ENCODE measurements at regions not wholly inside any gene's neighbourhood (a gene's known extent, or its start where the extent isn't known, plus 50 kb on each side); places are given as distances from the start of the nearest gene placed in this dataset.

DNA sequence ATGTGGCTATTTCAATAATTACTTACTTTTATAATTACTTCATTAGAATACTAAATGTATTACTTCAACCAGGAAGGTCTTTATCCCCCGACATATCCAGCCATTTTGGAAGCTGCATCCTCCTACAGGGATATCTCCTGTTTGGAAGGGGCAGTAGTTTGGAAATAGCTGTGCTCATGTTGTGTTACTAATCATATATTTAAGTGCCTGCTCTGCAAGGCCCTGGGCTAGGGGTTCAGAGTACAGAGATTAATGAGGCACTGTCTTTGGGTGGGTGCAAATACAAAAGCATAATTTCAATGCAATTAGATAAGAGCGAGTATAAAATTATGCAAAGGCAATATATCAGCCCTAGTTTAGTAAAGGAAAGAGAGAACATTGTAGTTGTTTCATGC, 146.3 kb upstream of the RARB start:
- H3K9ac ChIP-seq (ENCODE audit: low read length in 5 of 5) = no peak overlapping the region
- H3K27me3 ChIP-seq (ENCODE audit: control insufficient read depth in 5 of 5, insufficient read depth in 4 of 5, low read length in 5 of 5) = no peaks in the 10 kb centered on the region
- no peak overlapping the region for H3K4me3 ChIP-seq (ENCODE audit: low read depth in 1 of 5, low read length in 5 of 5)
- no peaks in the 10 kb centered on the region for H3K36me3 ChIP-seq (ENCODE audit: control insufficient read depth in 5 of 5, insufficient read depth in 5 of 5, low read length in 5 of 5)
- H3K4me1 ChIP-seq (ENCODE audit: control insufficient read depth in 5 of 5, insufficient read depth in 5 of 5, low read length in 5 of 5) = no peaks in the 10 kb centered on the region
- H3K27ac ChIP-seq (ENCODE audit: low read depth, low read length) = no peak overlapping the region
- no peaks in the 10 kb centered on the region for H3K9me3 ChIP-seq (ENCODE audit: control insufficient read depth in 5 of 5, low read length in 5 of 5)

- Histone ChIP-seq H3K36me3 (ENCODE audit: control insufficient read depth in 5 of 5, insufficient read depth in 5 of 5, low read length in 5 of 5) (no peaks in the 10 kb centered on the region), H3K4me3 (ENCODE audit: low read depth in 1 of 5, low read length in 5 of 5) (no peak overlapping the region), H3K4me1 (ENCODE audit: control insufficient read depth in 5 of 5, insufficient read depth in 5 of 5, low read length in 5 of 5) (no peaks in the 10 kb centered on the region), H3K9ac (ENCODE audit: low read length in 5 of 5) (no peak overlapping the region), H3K9me3 (ENCODE audit: control insufficient read depth in 5 of 5, low read length in 5 of 5) (no peaks in the 10 kb centered on the region), H3K27ac (ENCODE audit: low read depth, low read length) (no peak overlapping the region), H3K27me3 (ENCODE audit: control insufficient read depth in 5 of 5, insufficient read depth in 4 of 5, low read length in 5 of 5) (no peaks in the 10 kb centered on the region)
Measured at GRCh38 chr3:25283613-25284012, 144.4 kb upstream of the RARB start.

GRCh38 chr3:25284249-25284648, 143.8 kb upstream of the RARB start:
- Histone ChIP-seq H3K4me1 (ENCODE audit: control insufficient read depth in 5 of 5, insufficient read depth in 5 of 5, low read length in 5 of 5) (no peaks in the 10 kb centered on the region), H3K27ac (ENCODE audit: low read depth, low read length) (no peak overlapping the region), H3K9ac (ENCODE audit: low read length in 5 of 5) (no peak overlapping the region), H3K36me3 (ENCODE audit: control insufficient read depth in 5 of 5, insufficient read depth in 5 of 5, low read length in 5 of 5) (no peaks in the 10 kb centered on the region), H3K27me3 (ENCODE audit: control insufficient read depth in 5 of 5, insufficient read depth in 4 of 5, low read length in 5 of 5) (no peaks in the 10 kb centered on the region), H3K9me3 (ENCODE audit: control insufficient read depth in 5 of 5, low read length in 5 of 5) (no peaks in the 10 kb centered on the region), H3K4me3 (ENCODE audit: low read depth in 1 of 5, low read length in 5 of 5) (no peak overlapping the region)

GRCh38 chr3:25287291-25287884, 140.7 kb upstream of the RARB start:
- H3K9ac ChIP-seq (ENCODE audit: low read length in 5 of 5) = no peak overlapping the region
- H3K27me3 ChIP-seq (ENCODE audit: control insufficient read depth in 5 of 5, insufficient read depth in 4 of 5, low read length in 5 of 5) = no peaks in the 10 kb centered on the region
- H3K4me3 ChIP-seq (ENCODE audit: low read depth in 1 of 5, low read length in 5 of 5) = no peak overlapping the region
- H3K36me3 ChIP-seq (ENCODE audit: control insufficient read depth in 5 of 5, insufficient read depth in 5 of 5, low read length in 5 of 5) = no peaks in the 10 kb centered on the region
- H3K27ac ChIP-seq (ENCODE audit: low read depth, low read length) = no peak overlapping the region
- no peaks in the 10 kb centered on the region for H3K9me3 ChIP-seq (ENCODE audit: control insufficient read depth in 5 of 5, low read length in 5 of 5)
- no peaks in the 10 kb centered on the region for H3K4me1 ChIP-seq (ENCODE audit: control insufficient read depth in 5 of 5, insufficient read depth in 5 of 5, low read length in 5 of 5)

DNA sequence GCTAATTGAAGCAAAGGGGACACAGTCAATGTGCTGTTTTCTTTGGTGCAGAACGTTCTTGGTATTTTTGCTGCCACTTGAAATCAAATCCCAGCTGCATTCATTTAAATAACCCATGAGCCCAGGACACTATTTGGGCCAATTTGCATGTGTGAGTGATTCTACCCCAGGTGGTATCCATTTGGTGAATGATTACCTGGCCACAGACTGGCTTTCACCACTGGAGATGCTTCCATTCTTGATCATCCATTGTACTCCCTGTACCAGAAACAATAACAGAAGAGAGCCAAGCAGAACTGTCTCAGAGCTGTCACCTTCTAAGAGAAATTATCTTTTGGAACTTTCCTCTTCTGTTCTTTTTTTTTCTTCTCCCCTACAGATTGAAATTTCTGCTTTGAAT, 139.7 kb upstream of the RARB start:
- Histone ChIP-seq H3K9ac (ENCODE audit: low read length in 5 of 5) (no peak overlapping the region), H3K27me3 (ENCODE audit: control insufficient read depth in 5 of 5, insufficient read depth in 4 of 5, low read length in 5 of 5) (no peaks in the 10 kb centered on the region), H3K36me3 (ENCODE audit: control insufficient read depth in 5 of 5, insufficient read depth in 5 of 5, low read length in 5 of 5) (no peaks in the 10 kb centered on the region)

GRCh38 chr3:25289156-25289555, 138.9 kb upstream of the RARB start:
- H3K4me3 ChIP-seq (ENCODE audit: low read depth in 1 of 5, low read length in 5 of 5) = no peak overlapping the region
- no peak overlapping the region for H3K9ac ChIP-seq (ENCODE audit: low read length in 5 of 5)
- no peaks in the 10 kb centered on the region for H3K36me3 ChIP-seq (ENCODE audit: control insufficient read depth in 5 of 5, insufficient read depth in 5 of 5, low read length in 5 of 5)

More for the DNA sequence above, 139.7 kb upstream of the RARB start:
- Histone ChIP-seq H3K4me1 (ENCODE audit: control insufficient read depth in 5 of 5, insufficient read depth in 5 of 5, low read length in 5 of 5) (no peaks in the 10 kb centered on the region), H3K9me3 (ENCODE audit: control insufficient read depth in 5 of 5, low read length in 5 of 5) (no peaks in the 10 kb centered on the region), H3K4me3 (ENCODE audit: low read depth in 1 of 5, low read length in 5 of 5) (no peak overlapping the region), H3K27ac (ENCODE audit: low read depth, low read length) (no peak overlapping the region)

DNA sequence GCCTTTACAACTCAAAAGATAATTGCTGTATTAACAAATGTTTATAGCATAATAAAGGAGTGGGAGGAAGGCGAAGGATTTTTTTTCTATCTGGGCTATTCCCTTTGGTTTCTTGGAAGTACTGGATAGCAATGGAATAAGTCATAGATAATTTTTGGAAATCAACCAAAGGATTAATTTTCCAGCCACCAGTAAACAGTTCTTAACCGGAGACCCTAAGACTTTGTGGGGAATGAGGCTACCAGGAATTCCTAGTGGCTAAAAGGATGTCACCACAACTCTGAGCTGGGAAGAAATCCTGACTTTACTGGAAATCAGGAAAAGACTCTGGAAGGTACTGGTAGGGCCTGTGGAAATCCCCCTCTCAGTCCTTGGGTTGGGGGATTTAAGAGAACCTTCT, 138.4 kb upstream of the RARB start:
- no peak overlapping the region for H3K9ac ChIP-seq (ENCODE audit: low read length in 5 of 5)
- H3K36me3 ChIP-seq (ENCODE audit: control insufficient read depth in 5 of 5, insufficient read depth in 5 of 5, low read length in 5 of 5) = no peaks in the 10 kb centered on the region

More at GRCh38 chr3:25289156-25289555, 138.9 kb upstream of the RARB start:
- Histone ChIP-seq H3K4me1 (ENCODE audit: control insufficient read depth in 5 of 5, insufficient read depth in 5 of 5, low read length in 5 of 5) (no peaks in the 10 kb centered on the region), H3K9me3 (ENCODE audit: control insufficient read depth in 5 of 5, low read length in 5 of 5) (no peaks in the 10 kb centered on the region), H3K27ac (ENCODE audit: low read depth, low read length) (no peak overlapping the region), H3K27me3 (ENCODE audit: control insufficient read depth in 5 of 5, insufficient read depth in 4 of 5, low read length in 5 of 5) (no peaks in the 10 kb centered on the region)

DNA sequence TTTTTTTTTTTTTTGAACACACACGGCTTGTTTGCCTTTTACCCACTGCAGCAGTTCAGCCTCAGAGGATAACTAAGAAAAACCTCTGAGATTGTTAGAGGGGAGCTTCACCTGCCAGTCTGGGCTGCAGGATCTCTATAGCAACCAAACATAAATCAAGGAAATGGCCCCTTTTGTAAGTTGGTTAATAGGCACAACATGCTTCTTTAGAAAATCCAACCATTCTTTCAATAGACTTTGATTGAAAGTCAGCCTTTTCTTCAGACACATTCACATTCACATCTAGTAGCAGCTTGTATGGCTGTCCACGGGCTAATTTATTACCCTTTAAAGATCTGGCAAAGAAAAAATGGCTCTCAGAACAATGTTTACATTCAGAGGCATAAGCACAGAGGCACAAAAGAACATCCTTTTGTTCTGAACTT, 136.6 kb upstream of the RARB start:
- H3K9ac ChIP-seq (ENCODE audit: low read length in 5 of 5) = no peak overlapping the region
- no peaks in the 10 kb centered on the region for H3K36me3 ChIP-seq (ENCODE audit: control insufficient read depth in 5 of 5, insufficient read depth in 5 of 5, low read length in 5 of 5)
- H3K9me3 ChIP-seq (ENCODE audit: control insufficient read depth in 5 of 5, low read length in 5 of 5) = no peaks in the 10 kb centered on the region
- no peaks in the 10 kb centered on the region for H3K27me3 ChIP-seq (ENCODE audit: control insufficient read depth in 5 of 5, insufficient read depth in 4 of 5, low read length in 5 of 5)
- H3K4me1 ChIP-seq (ENCODE audit: control insufficient read depth in 5 of 5, insufficient read depth in 5 of 5, low read length in 5 of 5) = no peaks in the 10 kb centered on the region
- no peak overlapping the region for H3K27ac ChIP-seq (ENCODE audit: low read depth, low read length)
- no peak overlapping the region for H3K4me3 ChIP-seq (ENCODE audit: low read depth in 1 of 5, low read length in 5 of 5)

More for the DNA sequence above, 138.4 kb upstream of the RARB start:
- no peaks in the 10 kb centered on the region for H3K9me3 ChIP-seq (ENCODE audit: control insufficient read depth in 5 of 5, low read length in 5 of 5)
- H3K27me3 ChIP-seq (ENCODE audit: control insufficient read depth in 5 of 5, insufficient read depth in 4 of 5, low read length in 5 of 5) = no peaks in the 10 kb centered on the region
- no peaks in the 10 kb centered on the region for H3K4me1 ChIP-seq (ENCODE audit: control insufficient read depth in 5 of 5, insufficient read depth in 5 of 5, low read length in 5 of 5)
- no peak overlapping the region for H3K4me3 ChIP-seq (ENCODE audit: low read depth in 1 of 5, low read length in 5 of 5)
- no peak overlapping the region for H3K27ac ChIP-seq (ENCODE audit: low read depth, low read length)

GRCh38 chr3:25292036-25292435, 136.0 kb upstream of the RARB start:
- no peaks in the 10 kb centered on the region for H3K9me3 ChIP-seq (ENCODE audit: control insufficient read depth in 5 of 5, low read length in 5 of 5)
- H3K27ac ChIP-seq (ENCODE audit: low read depth, low read length) = no peak overlapping the region
- no peaks in the 10 kb centered on the region for H3K36me3 ChIP-seq (ENCODE audit: control insufficient read depth in 5 of 5, insufficient read depth in 5 of 5, low read length in 5 of 5)

GRCh38 chr3:25292595-25292994, 135.5 kb upstream of the RARB start:
- H3K27ac ChIP-seq (ENCODE audit: low read depth, low read length) = no peak overlapping the region
- H3K4me3 ChIP-seq (ENCODE audit: low read depth in 1 of 5, low read length in 5 of 5) = no peak overlapping the region

More at GRCh38 chr3:25292036-25292435, 136.0 kb upstream of the RARB start:
- Histone ChIP-seq H3K4me1 (ENCODE audit: control insufficient read depth in 5 of 5, insufficient read depth in 5 of 5, low read length in 5 of 5) (no peaks in the 10 kb centered on the region), H3K4me3 (ENCODE audit: low read depth in 1 of 5, low read length in 5 of 5) (no peak overlapping the region), H3K27me3 (ENCODE audit: control insufficient read depth in 5 of 5, insufficient read depth in 4 of 5, low read length in 5 of 5) (no peaks in the 10 kb centered on the region), H3K9ac (ENCODE audit: low read length in 5 of 5) (no peak overlapping the region)

GRCh38 chr3:25293736-25294135, 134.3 kb upstream of the RARB start:
- Histone ChIP-seq H3K36me3 (ENCODE audit: control insufficient read depth in 5 of 5, insufficient read depth in 5 of 5, low read length in 5 of 5) (no peaks in the 10 kb centered on the region), H3K4me1 (ENCODE audit: control insufficient read depth in 5 of 5, insufficient read depth in 5 of 5, low read length in 5 of 5) (no peaks in the 10 kb centered on the region), H3K9me3 (ENCODE audit: control insufficient read depth in 5 of 5, low read length in 5 of 5) (no peaks in the 10 kb centered on the region), H3K27ac (ENCODE audit: low read depth, low read length) (no peak overlapping the region), H3K27me3 (ENCODE audit: control insufficient read depth in 5 of 5, insufficient read depth in 4 of 5, low read length in 5 of 5) (no peaks in the 10 kb centered on the region), H3K4me3 (ENCODE audit: low read depth in 1 of 5, low read length in 5 of 5) (no peak overlapping the region), H3K9ac (ENCODE audit: low read length in 5 of 5) (no peak overlapping the region)

More at GRCh38 chr3:25292595-25292994, 135.5 kb upstream of the RARB start:
- no peaks in the 10 kb centered on the region for H3K36me3 ChIP-seq (ENCODE audit: control insufficient read depth in 5 of 5, insufficient read depth in 5 of 5, low read length in 5 of 5)
- no peak overlapping the region for H3K9ac ChIP-seq (ENCODE audit: low read length in 5 of 5)
- no peaks in the 10 kb centered on the region for H3K9me3 ChIP-seq (ENCODE audit: control insufficient read depth in 5 of 5, low read length in 5 of 5)
- no peaks in the 10 kb centered on the region for H3K27me3 ChIP-seq (ENCODE audit: control insufficient read depth in 5 of 5, insufficient read depth in 4 of 5, low read length in 5 of 5)
- no peaks in the 10 kb centered on the region for H3K4me1 ChIP-seq (ENCODE audit: control insufficient read depth in 5 of 5, insufficient read depth in 5 of 5, low read length in 5 of 5)
